IPS-NIHi11 (cell line): ENCODE measurements at regions not wholly inside any gene's neighbourhood (a gene's known extent, or its start where the extent isn't known, plus 50 kb on each side); places are given as distances from the start of the nearest gene placed in this dataset.
A peak's percentile ranks its signal among the peaks of the same experiment; 100 is the strongest.

Source experiments
- DNase-seq: peaks from one replicate; pipeline ENCODE4 v3.0.0; 2012; ENCODE audit warnings: mixed read lengths, low spot score

DNA sequence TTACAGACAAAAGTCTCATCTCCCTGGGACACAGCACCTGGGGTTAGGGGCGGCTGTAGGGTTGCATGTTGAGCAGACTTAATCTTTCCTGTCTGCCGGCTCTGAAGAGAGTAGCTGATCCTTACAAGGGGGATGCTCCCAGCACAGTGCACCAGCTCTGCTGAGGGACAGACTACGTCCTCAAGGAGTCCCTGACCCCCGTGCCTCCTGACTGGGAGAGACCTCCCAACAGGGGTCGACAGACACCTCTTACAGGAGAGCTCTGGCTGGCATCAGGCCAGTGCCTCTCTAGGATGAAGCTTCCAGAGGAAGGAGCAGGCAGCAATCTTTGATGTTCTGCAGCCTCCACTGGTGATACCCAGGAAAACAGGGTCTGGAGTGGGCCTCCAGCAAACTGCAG, 506.0 kb upstream of the FMR1 start:
- no peak for DNase-seq

DNA sequence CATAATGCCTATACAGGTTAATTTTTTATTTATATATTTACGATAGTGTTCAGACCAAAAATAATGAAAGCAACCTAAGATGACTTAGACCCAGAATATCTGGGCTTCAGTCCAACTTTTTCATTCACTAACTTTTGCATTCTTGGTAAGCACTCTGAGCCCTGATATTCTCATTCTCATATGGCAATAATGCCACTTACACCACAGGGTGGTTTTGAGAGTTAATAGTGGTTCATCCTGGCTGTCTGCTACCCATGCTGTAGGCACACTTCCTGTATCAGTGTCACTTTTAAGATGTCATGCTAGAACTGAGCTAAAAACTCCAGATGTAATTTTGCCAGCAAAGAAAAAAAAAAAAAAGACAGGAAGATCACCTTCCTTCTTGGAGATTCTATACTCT, 508.7 kb upstream of the FMR1 start:
- no peak for DNase-seq

DNA sequence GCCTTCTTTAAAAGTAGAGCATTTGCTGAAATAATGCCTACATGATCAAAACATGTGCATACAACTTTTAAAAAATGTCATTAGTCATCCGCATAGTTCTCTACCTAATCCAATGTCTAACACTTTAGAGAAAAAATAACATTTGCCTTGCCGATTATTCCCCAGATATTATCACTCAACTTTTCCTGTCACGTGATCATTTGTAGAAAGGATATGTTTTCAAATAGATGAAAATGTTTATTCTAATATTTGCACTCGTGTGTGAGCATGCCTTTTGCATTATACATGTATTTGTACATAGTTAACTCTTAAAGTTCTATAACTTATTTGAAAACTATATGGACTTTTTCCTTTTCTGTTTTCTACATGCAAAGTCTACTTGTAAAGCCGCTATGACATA, 533.0 kb upstream of the FMR1 start:
- DNase-seq: no peak

DNA sequence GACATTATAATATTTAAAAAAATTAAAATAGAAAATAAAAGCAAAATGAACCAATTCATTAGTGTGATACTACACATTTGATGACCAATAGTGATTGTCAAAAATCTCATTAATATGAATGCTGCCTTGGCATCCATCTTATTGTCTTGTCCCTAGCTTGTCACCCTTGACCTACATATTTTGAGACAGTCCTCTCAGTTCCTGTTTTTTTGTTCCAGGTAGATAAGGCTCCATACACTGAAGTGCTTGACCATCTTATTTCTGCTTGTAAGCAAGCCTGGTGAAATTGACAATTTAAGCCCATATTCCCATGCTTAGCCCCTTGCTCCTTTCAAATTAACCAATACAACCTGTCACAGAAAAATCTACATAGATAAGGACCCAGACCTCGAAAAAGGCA, 534.0 kb upstream of the FMR1 start:
- no peak for DNase-seq

DNA sequence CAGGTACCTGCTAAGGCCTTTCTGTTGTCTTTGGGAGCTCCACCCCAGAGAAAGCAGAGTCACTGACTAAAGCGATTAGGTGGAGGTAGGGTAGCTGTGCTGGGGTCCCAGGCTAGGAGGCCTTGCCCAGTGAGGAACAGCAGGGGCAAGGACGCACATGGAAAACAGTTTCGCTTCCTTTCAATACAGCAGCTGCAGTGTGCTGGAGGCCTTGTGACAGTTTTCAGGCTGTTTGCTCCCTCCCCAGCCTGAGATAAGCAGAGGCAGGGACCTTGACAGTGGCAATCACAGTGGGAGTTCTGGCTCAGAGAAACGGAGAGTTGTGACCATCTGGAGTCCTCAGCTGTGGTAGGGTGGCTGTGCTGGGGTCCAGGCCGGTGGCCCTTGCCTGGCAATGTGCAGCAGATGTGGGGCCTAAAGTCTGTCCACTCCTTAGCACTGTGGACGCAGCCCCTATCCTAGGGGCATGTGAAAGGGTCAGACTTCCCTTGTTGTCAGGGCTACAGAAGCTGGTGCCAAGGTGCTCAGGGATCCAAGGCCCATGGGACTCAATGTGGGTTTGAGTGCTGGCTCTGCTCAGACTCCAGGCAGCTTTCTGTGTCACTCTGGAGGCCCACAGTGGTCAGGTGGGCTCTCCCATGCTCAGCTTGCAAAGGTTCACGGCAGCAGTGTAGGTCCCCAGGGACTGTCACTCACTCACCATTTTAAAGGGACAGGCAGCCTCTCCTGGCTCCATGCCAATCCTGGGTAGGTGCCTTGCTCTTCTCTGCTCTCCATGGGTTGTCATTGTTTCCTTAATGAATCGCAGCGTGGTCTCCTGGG, 534.9 kb upstream of the FMR1 start:
- peak; percentile 10 for DNase-seq

DNA sequence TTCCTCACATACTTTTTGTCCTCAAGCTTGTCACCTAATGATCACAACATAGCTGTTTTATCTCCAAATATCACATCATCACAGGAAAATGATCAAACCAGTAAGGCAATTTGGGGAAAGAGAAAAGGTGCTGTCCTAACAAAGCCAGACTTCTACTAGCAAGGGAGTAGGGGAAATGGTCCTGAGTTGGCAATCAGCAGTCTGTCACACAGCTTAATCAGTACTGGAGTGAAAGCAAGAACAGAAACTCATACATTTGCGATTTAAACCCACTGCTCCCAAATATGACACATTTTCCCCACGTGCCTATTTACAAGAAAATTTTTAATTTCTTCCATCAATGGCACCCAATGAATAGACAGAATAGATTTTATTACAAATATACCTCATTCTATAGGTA, 546.8 kb upstream of the FMR1 start:
- no peak for DNase-seq

DNA sequence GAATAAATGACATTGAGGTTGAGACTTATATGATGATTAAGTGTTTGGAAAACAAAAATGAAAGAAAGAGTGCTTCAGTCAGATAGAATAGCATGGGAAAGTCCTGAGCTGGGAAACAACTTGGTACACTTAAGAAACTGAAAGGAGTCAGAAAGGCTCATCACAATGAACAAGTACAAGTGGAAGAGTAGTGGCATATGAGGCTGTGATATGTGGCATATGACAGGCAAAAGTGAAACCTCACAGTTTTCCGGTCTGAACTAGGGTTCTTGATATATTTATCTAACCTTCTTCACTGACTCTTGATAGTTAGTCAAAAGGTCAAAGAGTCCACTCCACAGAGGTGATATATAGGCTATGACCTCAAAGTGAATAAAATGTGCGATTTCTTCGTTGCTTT, 537.1 kb upstream of the CXorf51A start:
- no peak for DNase-seq

DNA sequence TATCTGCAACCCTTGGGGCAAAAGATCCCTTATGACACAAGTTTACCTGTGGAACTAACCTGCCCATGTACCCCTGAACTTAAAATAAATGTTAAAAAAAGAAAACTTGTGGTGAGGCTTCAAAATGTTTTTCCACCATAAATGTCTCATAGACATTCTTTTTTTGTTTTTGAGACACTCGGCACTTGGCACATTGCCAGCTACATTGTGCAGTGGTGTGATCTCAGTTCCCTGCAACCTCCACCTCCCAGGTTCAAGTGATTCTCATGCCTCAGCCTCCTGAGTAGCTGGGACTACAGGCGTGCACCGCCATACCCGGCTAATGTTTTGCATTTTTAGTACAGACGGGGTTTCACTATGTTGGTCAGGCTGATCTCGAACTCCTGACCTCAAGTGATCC, 528.9 kb upstream of the CXorf51A start:
- no peak for DNase-seq

DNA sequence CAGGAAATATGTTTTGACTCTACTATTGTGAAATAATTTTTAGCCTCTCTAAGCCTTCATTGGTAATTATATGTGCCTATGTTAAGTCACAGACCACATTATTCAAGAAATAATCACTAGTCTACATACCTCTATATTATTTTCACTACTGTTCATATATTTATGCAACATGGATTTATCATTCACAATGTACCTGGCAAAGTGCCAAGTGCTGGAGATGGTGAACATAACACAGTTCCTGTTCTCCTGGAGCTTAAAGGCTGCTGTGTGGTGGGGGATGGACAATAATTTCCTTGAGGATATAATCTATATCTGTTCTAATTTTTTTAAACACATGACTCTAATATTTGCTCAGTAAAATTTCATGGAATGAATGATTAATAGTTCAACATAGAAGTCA, 527.7 kb upstream of the CXorf51A start:
- DNase-seq: no peak

DNA sequence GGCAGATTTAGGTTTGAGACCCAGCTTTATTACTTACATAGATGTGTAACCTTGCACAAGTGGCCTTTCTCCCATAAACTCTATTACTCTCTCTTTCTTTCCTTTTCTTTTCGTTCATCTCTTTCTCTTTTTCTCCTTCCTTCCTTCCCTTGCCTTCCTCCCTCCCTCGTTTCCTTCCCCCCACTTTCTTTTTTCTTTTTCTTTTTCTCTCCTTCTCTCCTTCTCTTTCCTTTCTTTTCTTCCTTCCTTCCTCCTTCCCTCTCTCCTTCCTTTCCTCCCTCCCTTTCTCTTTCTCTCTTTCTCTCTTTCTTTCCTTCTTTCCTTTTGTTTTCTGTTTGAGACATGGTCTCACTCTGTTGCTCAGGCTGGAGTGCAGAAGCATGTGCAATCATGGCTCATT, 526.4 kb upstream of the CXorf51A start:
- no peak for DNase-seq

DNA sequence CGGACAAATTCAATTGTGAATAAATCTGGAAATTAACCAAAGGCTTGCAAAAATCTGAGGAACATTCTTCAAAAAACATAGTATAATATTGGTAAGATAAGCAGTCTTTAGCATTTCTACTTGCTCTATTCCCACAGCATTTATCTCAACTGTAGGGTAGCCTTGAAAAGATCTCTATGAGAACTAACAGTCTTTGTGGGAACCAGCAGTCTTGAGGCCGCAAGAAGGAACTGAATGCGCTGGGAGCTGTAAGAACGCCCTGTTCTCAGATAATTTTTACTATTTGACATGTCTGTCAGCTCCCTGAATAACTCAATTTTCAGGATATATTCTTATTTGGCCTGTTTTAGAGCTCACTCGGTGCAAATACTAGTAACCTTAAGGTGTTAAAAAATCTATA, 519.3 kb upstream of the CXorf51A start:
- no peak for DNase-seq

DNA sequence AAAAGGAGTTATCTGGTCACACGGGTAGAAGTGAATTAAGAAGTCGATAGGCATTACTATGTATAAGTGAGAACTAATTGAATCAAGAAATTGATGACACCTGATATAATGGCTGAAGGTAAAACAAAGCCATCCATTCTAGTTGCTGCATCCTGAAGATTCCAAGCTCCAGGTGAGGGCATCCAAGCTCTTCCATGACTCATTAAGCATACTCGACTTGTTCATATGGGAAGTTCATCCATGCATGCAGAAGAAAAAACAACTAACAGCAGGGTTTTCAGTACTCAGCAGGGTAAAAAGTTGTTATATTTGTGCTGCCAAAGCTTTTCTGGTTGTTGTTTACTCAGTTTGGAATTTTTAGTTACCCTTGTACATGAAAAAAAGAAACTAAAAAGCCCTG, 508.0 kb upstream of the CXorf51A start:
- DNase-seq: no peak

DNA sequence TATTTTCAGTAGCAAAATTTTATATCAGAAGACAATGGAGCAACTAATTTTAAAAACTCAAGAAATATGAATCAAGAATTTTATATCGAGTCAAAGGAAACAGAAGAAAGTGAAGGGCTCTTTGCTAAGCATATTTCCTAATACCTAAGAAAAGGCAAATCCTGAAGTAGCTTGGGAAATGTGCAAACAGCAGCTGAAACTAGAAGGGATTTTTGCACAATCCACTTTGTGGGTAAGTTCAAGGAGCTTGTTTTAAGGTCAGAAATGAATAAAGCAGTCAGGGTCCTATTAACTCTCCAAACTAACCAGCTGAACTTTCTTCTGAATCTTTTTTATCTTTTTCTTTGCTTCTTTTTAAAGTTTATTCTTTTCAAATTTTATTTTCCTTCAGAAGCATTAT, 500.9 kb upstream of the CXorf51A start:
- DNase-seq: no peak
